SK-N-MC (cell line): ENCODE measurements at regions not wholly inside any gene's neighbourhood (a gene's known extent, or its start where the extent isn't known, plus 50 kb on each side); places are given as distances from the start of the nearest gene placed in this dataset.

Experiments
- EZH2 ChIP-seq: fragments of 200-600 bp; sonication (generic); IDR thresholded peaks from one replicate; pipeline ENCODE4 v1.6.1; 2017; ENCODE audit warnings: antibody characterized with exemption
- POLR2AphosphoS5 ChIP-seq: IDR thresholded peaks from 2 replicates; pipeline ENCODE4 v1.6.1; 2012; ENCODE audit warnings: mild to moderate bottlenecking, low read depth, low read length, borderline replicate concordance

GRCh38 chr2:116987447-116987846 is 827.0 kb upstream of the DDX18 start:
- no peak for TF ChIP-seq EZH2
- TF ChIP-seq POLR2AphosphoS5: no peak
